ENCODE measurements at regions not wholly inside any gene's neighbourhood (a gene's known extent, or its start where the extent isn't known, plus 50 kb on each side); places are given as distances from the start of the nearest gene placed in this dataset.
"Not testable (repeated sequence)": the region's sequence is repeated elsewhere in the genome, so short reads cannot be mapped to it uniquely, and the experiment has no call there.

- no peak for DNase-seq (ENCODE audit: low spot score)
Observed at GRCh38 chr18:43735570-43735969, 458.3 kb upstream of the SYT4 start.

GRCh38 chr18:43744960-43745745, 467.9 kb upstream of the SYT4 start:
- DNase-seq (ENCODE audit: low spot score): no peak

GRCh38 chr18:43751203-43751602, 473.9 kb upstream of the SYT4 start:
- DNase-seq (ENCODE audit: low spot score): no peak

GRCh38 chr18:43751835-43752234, 474.5 kb upstream of the SYT4 start:
- DNase-seq (ENCODE audit: low spot score): no peak

GRCh38 chr18:43757273-43757672, 480.0 kb upstream of the SYT4 start:
- no peak for DNase-seq (ENCODE audit: low spot score)

- no peak for DNase-seq (ENCODE audit: low spot score)
Observed at GRCh38 chr18:43758734-43759133, 481.4 kb upstream of the SYT4 start.

GRCh38 chr18:43760010-43760409, 482.7 kb upstream of the SYT4 start:
- no peak for DNase-seq (ENCODE audit: low spot score)

- no peak for DNase-seq (ENCODE audit: low spot score)
Observed at GRCh38 chr18:43772907-43773306, 495.6 kb upstream of the SYT4 start.

GRCh38 chr18:43774497-43774896, 497.2 kb upstream of the SYT4 start:
- no peak for DNase-seq (ENCODE audit: low spot score)

GRCh38 chr18:43775591-43775990, 498.3 kb upstream of the SYT4 start:
- DNase-seq (ENCODE audit: low spot score): no peak

- DNase-seq (ENCODE audit: low spot score): no peak
Observed at GRCh38 chr18:43776997-43777396, 499.7 kb upstream of the SYT4 start.

- DNase-seq (ENCODE audit: low spot score): no peak
Observed at GRCh38 chr18:43777636-43778304, 500.5 kb upstream of the SYT4 start.

- no peak for DNase-seq (ENCODE audit: low spot score)
Observed at GRCh38 chr18:43780782-43781340, 503.6 kb upstream of the SYT4 start.

GRCh38 chr18:43785158-43785557, 507.9 kb upstream of the SYT4 start:
- no peak for DNase-seq (ENCODE audit: low spot score)

- no peak for DNase-seq (ENCODE audit: low spot score)
Observed at GRCh38 chr18:43786893-43787292, 509.6 kb upstream of the SYT4 start.

- DNase-seq (ENCODE audit: low spot score): not testable (repeated sequence)
Observed at GRCh38 chr18:43787721-43788120, 510.4 kb upstream of the SYT4 start.

GRCh38 chr18:43789234-43790000, 512.1 kb upstream of the SYT4 start:
- no peak for DNase-seq (ENCODE audit: low spot score)

GRCh38 chr18:43793910-43794309, 516.6 kb upstream of the SYT4 start:
- no peak for DNase-seq (ENCODE audit: low spot score)

GRCh38 chr18:43794363-43794762, 517.1 kb upstream of the SYT4 start:
- no peak for DNase-seq (ENCODE audit: low spot score)

- no peak for DNase-seq (ENCODE audit: low spot score)
Observed at GRCh38 chr18:43797347-43797746, 520.1 kb upstream of the SYT4 start.

GRCh38 chr18:43800584-43800983, 523.3 kb upstream of the SYT4 start:
- no peak for DNase-seq (ENCODE audit: low spot score)

- DNase-seq (ENCODE audit: low spot score): no peak
Observed at GRCh38 chr18:43805646-43806194, 528.4 kb upstream of the SYT4 start.

Measured in left forelimb (tissue), 1 donor.